ENCODE measurements at regions not wholly inside any gene's neighbourhood (a gene's known extent, or its start where the extent isn't known, plus 50 kb on each side); places are given as distances from the start of the nearest gene placed in this dataset.
A peak's percentile ranks its signal among the peaks of the same experiment; 100 is the strongest.

GRCh38 chr14:71686677-71687076 is 245.6 kb upstream of the RGS6 start:
- dilution Hi-C loops (cut with HindIII; ENCODE audit: low sequenced_read_pairs, unreplicated experiment) = no loop called here
- peak overlapping the region; percentile 63; the same call in 1 of the 2 replicates for H2BK120ac ChIP-seq (ENCODE audit: low read depth, low read length)
- H4K8ac ChIP-seq (ENCODE audit: low read depth in 2 of 2, low read length in 2 of 2) = peak overlapping the region; percentile 13 to 38; a peak in 2 of 4 replicates
- intact Hi-C loops (cut with micrococcal nuclease) = no loop called here
- H4K20me1 ChIP-seq (ENCODE audit: insufficient read depth, low read length) = no peaks in the 10 kb centered on the region
- peak overlapping the region; percentile 20 for H2AK5ac ChIP-seq (ENCODE audit: low read depth, low read length)
- H3K9me1 ChIP-seq (ENCODE audit: insufficient read depth, low read length) = peaks cover 14% of the 10 kb centered on the region; the same call in 1 of the 2 replicates
- TF ChIP-seq USF2 (IDR thresholded peaks at IDR 0.05; ENCODE audit: low read depth, low read length) (no peak), RFX5 (IDR thresholded peaks at IDR 0.05; ENCODE audit: low read depth, low read length) (no peak), ELK1 (IDR thresholded peaks at IDR 0.05; ENCODE audit: borderline replicate concordance, low read depth, low read length) (no peak), RAD21 (IDR thresholded peaks at IDR 0.05; ENCODE audit: low read length) (no peak), MAFK (IDR thresholded peaks at IDR 0.05; ENCODE audit: low read depth, low read length) (no peak), FOS (IDR thresholded peaks at IDR 0.05; ENCODE audit: low read depth, low read length) (no peak), BHLHE40 (IDR thresholded peaks at IDR 0.05; ENCODE audit: low read depth, low read length) (no peak), MXI1 (IDR thresholded peaks at IDR 0.05; ENCODE audit: borderline replicate concordance, low read depth, low read length) (no peak), NFE2L2 (IDR thresholded peaks at IDR 0.05; ENCODE audit: low read depth, low read length) (no peak), CEBPB (IDR thresholded peaks at IDR 0.05; ENCODE audit: low read depth, low read length) (no peak), POLR2A (IDR thresholded peaks at IDR 0.05; ENCODE audit: low read depth, low read length) (no peak), CTCF (conservative IDR thresholded peaks at IDR 0.05; ENCODE audit: low read depth, low read length) (no peak), RCOR1 (IDR thresholded peaks at IDR 0.05; ENCODE audit: insufficient replicate concordance, low read length) (no peak), CHD1 (IDR thresholded peaks at IDR 0.05; ENCODE audit: low read depth, low read length) (no peak), SMC3 (IDR thresholded peaks at IDR 0.05; ENCODE audit: low read depth, low read length) (no peak), MAZ (IDR thresholded peaks at IDR 0.05; ENCODE audit: borderline replicate concordance, low read depth, low read length) (no peak)
- H3K27me3 ChIP-seq (ENCODE audit: control insufficient read depth, insufficient read depth, low read length) = no peaks in the 10 kb centered on the region
- H3K18ac ChIP-seq (ENCODE audit: low read depth, low read length) = no peak overlapping the region
- H3K4me1 ChIP-seq (ENCODE audit: control insufficient read depth, insufficient read depth, low read length) = peaks cover 13% of the 10 kb centered on the region
- peak overlapping the region; percentile 64 for H2BK5ac ChIP-seq (ENCODE audit: low read depth, low read length, poor library complexity, severe bottlenecking)
- peak overlapping the region; percentile 83; the same call in 1 of the 2 replicates for H3K14ac ChIP-seq (replicated peaks; ENCODE audit: low read depth, low read length)
- ChIA-PET POLR2A (ENCODE audit: unreplicated experiment) (no interaction called here), CTCF (no interaction called here)
- ATAC-seq (ENCODE audit: low read depth) (no peak; the same call in 1 of the 2 replicates), DNase-seq (peak; percentile 36)
- WGBS, 2 experiments (ENCODE audit: extremely low coverage in 2 of 2, insufficient read length in 1 of 2) = no CpG with 5 or more reads among the region's 5 CpGs
- BruUV-seq (replicated peaks) = no TSS peak
- H3K9me3 ChIP-seq (ENCODE audit: control insufficient read depth, insufficient read depth, low read length) = no peaks in the 10 kb centered on the region
- H3K56ac ChIP-seq (ENCODE audit: extremely low read depth, insufficient read depth, low read length) = no peak overlapping the region
- H4K91ac ChIP-seq (ENCODE audit: insufficient read depth, low read depth, low read length) = peak overlapping the region; percentile 20; the same call in 1 of the 2 replicates
- H2AFZ ChIP-seq (replicated peaks; ENCODE audit: low read length, poor library complexity) = no peak overlapping the region
- peaks cover 17% of the 10 kb centered on the region for H3K36me3 ChIP-seq (ENCODE audit: control insufficient read depth, insufficient read depth, low read length)
- H3K27ac ChIP-seq (ENCODE audit: insufficient read depth, low read length) = peak overlapping the region; percentile 23; the same call in 1 of the 2 replicates
- H4K5ac ChIP-seq (ENCODE audit: low read depth, low read length) = no peak overlapping the region
- H3K4me3 ChIP-seq (ENCODE audit: insufficient read depth, low read depth, low read length) = no peak overlapping the region
- H3K4ac ChIP-seq (ENCODE audit: low read depth, low read length) = peak overlapping the region; percentile 1; the same call in 1 of the 2 replicates
- peak overlapping the region; percentile 74; the same call in 1 of the 3 replicates for H2BK15ac ChIP-seq (ENCODE audit: low read depth, low read length)
- in situ Hi-C loops (cut with MboI; ENCODE audit: low sequenced_read_pairs) = no loop called here
- no peak overlapping the region for H3K9ac ChIP-seq (ENCODE audit: low read depth, low read length)
- H3K79me1 ChIP-seq (ENCODE audit: low read depth in 1 of 2, low read length in 2 of 2) = peaks cover 14 to 19% of the 10 kb centered on the region in 2 experiments; a peak in 3 of 4 replicates
- H2AK9ac ChIP-seq (replicated peaks; ENCODE audit: low read depth, low read length, poor library complexity) = peak overlapping the region; percentile 67
- no peak overlapping the region for H3K4me2 ChIP-seq (ENCODE audit: low read depth, low read length)
- H2BK20ac ChIP-seq (ENCODE audit: low read depth, low read length) = no peak overlapping the region; the same call in 1 of the 2 replicates
- H3K23ac ChIP-seq (ENCODE audit: low read depth, low read length) = no peak overlapping the region
